Calu3 (cell line): ENCODE measurements at regions not wholly inside any gene's neighbourhood (a gene's known extent, or its start where the extent isn't known, plus 50 kb on each side); places are given as distances from the start of the nearest gene placed in this dataset.
"Not testable (repeated sequence)": the region's sequence is repeated elsewhere in the genome, so short reads cannot be mapped to it uniquely, and the experiment has no call there.

ENCODE experiments used
- BruUV-seq: library from RNA; stranded (reverse); fragments of 400-500 nt; replicated peaks from 2 replicates; lab custom pipeline; 2021; lab: Mats Ljungman, UMichigan
- CTCF ChIA-PET: fragments of 300-600 bp; sonication (Branson Sonifier 250); formaldehyde crosslinking; loops from one replicate; lab custom pipeline; 2022; ENCODE audit warnings: antibody characterized with exemption; lab: Charles Lee
- DNase-seq: peaks from one replicate; pipeline ENCODE4 v3.0.0; 2022
- H3K27ac Mint-ChIP-seq: one replicate; pipeline ENCODE4 v1.8.0; 2022; ENCODE audit warnings: mixed read lengths; ENCODE audit not compliant: unreplicated experiment
- H3K27me3 Mint-ChIP-seq: one replicate; pipeline ENCODE4 v1.8.0; 2022; ENCODE audit warnings: mixed read lengths; ENCODE audit not compliant: unreplicated experiment
- H3K36me3 Mint-ChIP-seq: one replicate; pipeline ENCODE4 v1.8.0; 2022; ENCODE audit warnings: mild to moderate bottlenecking, moderate library complexity, mixed read lengths; ENCODE audit not compliant: insufficient read depth, unreplicated experiment
- H3K4me1 Mint-ChIP-seq: one replicate; pipeline ENCODE4 v1.8.0; 2022; ENCODE audit warnings: mild to moderate bottlenecking, low read depth, mixed read lengths; ENCODE audit not compliant: unreplicated experiment
- H3K4me3 Mint-ChIP-seq: one replicate; pipeline ENCODE4 v1.8.0; 2022; ENCODE audit warnings: mild to moderate bottlenecking, low read depth, moderate library complexity, mixed read lengths; ENCODE audit not compliant: unreplicated experiment
- H3K9me3 Mint-ChIP-seq: one replicate; pipeline ENCODE4 v1.8.0; 2022; ENCODE audit warnings: low read depth, mixed read lengths; ENCODE audit not compliant: unreplicated experiment
- CTCF ChIP-seq: fragments of 200-600 bp; IDR thresholded peaks from one replicate; pipeline ENCODE4 v1.8.0; 2022; ENCODE audit warnings: antibody characterized with exemption; ENCODE audit not compliant: unreplicated experiment
- intact Hi-C: fragments of 100-400 bp; cut with micrococcal nuclease; formaldehyde crosslinking; loops from one replicate; pipeline ENCODE4 v1.10.0; 2022; ENCODE audit not compliant: unreplicated experiment

- TF ChIP-seq CTCF, result no peak
- CTCF ChIA-PET, result no interaction called here
- Mint-ChIP-seq H3K27me3 (no peaks in the 10 kb centered on the region), H3K36me3 (no peaks in the 10 kb centered on the region), H3K4me1 (peaks cover 9% of the 10 kb centered on the region), H3K27ac (no peak overlapping the region), H3K4me3 (no peak overlapping the region), H3K9me3 (peaks cover 11% of the 10 kb centered on the region)
- no peak for DNase-seq
- intact Hi-C loops, result no loop called here
- no TSS peak for BruUV-seq
Observed at GRCh38 chr1:238913210-238913609, 473.2 kb upstream of the CHRM3 start.

- Mint-ChIP-seq H3K27ac (no peak overlapping the region), H3K27me3 (no peaks in the 10 kb centered on the region), H3K36me3 (no peaks in the 10 kb centered on the region), H3K9me3 (peaks cover 11% of the 10 kb centered on the region), H3K4me1 (peaks cover 18% of the 10 kb centered on the region), H3K4me3 (no peak overlapping the region)
- no TSS peak for BruUV-seq
- intact Hi-C loops, result no loop called here
- no peak for TF ChIP-seq CTCF
- CTCF ChIA-PET, result no interaction called here
- DNase-seq, result no peak
Observed at GRCh38 chr1:238912148-238912547, 474.2 kb upstream of the CHRM3 start.

- H3K27me3 Mint-ChIP-seq, H3K27ac Mint-ChIP-seq, H3K36me3 Mint-ChIP-seq, intact Hi-C loops, BruUV-seq, H3K4me3 Mint-ChIP-seq, DNase-seq, CTCF ChIA-PET: not testable (repeated sequence)
- Mint-ChIP-seq H3K9me3 (peaks cover 13% of the 10 kb centered on the region), H3K4me1 (peaks cover 27% of the 10 kb centered on the region)
Observed at GRCh38 chr1:238902752-238903151, 483.6 kb upstream of the CHRM3 start.

- Mint-ChIP-seq H3K4me1 (peaks cover 42% of the 10 kb centered on the region), H3K36me3 (peaks cover 5% of the 10 kb centered on the region), H3K27ac (no peak overlapping the region), H3K9me3 (peaks cover 16% of the 10 kb centered on the region), H3K4me3 (no peak overlapping the region), H3K27me3 (no peaks in the 10 kb centered on the region)
- TF ChIP-seq CTCF, result no peak
- intact Hi-C loops, result no loop called here
- CTCF ChIA-PET, result no interaction called here
- no peak for DNase-seq
- no TSS peak for BruUV-seq
Observed at GRCh38 chr1:238900334-238900865, 486.0 kb upstream of the CHRM3 start.

GRCh38 chr1:238898856-238899255, 487.5 kb upstream of the CHRM3 start:
- no TSS peak for BruUV-seq
- Mint-ChIP-seq H3K9me3 (peaks cover 16% of the 10 kb centered on the region), H3K27ac (no peak overlapping the region), H3K36me3 (peaks cover 5% of the 10 kb centered on the region), H3K27me3 (no peaks in the 10 kb centered on the region), H3K4me1 (peaks cover 47% of the 10 kb centered on the region), H3K4me3 (no peak overlapping the region)
- intact Hi-C loops, result loop anchor here (5.0 kb wide), 1 partner anchor 557 kb away; no protein-coding TSS in a partner anchor
- no peak for TF ChIP-seq CTCF
- CTCF ChIA-PET, result interaction anchor here (0.9 to 1.1 kb wide), 2 partner anchors 25 to 29 kb away, joined by 3 read pairs; no protein-coding TSS in a partner anchor
- DNase-seq, result peak; percentile 76
